ENCODE measurements at regions not wholly inside any gene's neighbourhood (a gene's known extent, or its start where the extent isn't known, plus 50 kb on each side); places are given as distances from the start of the nearest gene placed in this dataset.
"Not testable (repeated sequence)": the region's sequence is repeated elsewhere in the genome, so short reads cannot be mapped to it uniquely, and the experiment has no call there.

DNA sequence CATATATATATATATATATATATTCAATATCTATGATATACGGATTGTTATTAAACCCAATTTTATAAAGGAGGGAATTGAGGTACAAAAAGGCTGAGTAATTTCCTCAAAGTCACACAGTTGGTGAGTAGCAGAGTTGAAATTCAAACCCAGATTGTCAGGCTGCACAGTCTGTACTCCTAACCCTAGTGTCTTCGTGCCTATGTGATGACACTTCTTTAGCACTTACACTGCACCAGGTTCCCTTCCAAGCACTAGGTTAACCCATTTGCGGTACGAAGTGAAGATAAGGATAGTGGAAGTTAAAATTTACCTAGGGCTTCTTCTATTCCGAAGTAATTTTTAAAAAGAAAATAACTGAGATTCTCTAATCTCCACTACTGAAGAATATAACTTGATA, 125.1 kb upstream of the TSPAN8 start:
- TF ChIP-seq, protein P1, sequence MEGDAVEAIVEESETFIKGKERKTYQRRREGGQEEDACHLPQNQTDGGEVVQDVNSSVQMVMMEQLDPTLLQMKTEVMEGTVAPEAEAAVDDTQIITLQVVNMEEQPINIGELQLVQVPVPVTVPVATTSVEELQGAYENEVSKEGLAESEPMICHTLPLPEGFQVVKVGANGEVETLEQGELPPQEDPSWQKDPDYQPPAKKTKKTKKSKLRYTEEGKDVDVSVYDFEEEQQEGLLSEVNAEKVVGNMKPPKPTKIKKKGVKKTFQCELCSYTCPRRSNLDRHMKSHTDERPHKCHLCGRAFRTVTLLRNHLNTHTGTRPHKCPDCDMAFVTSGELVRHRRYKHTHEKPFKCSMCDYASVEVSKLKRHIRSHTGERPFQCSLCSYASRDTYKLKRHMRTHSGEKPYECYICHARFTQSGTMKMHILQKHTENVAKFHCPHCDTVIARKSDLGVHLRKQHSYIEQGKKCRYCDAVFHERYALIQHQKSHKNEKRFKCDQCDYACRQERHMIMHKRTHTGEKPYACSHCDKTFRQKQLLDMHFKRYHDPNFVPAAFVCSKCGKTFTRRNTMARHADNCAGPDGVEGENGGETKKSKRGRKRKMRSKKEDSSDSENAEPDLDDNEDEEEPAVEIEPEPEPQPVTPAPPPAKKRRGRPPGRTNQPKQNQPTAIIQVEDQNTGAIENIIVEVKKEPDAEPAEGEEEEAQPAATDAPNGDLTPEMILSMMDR (IDR thresholded peaks at IDR 0.05): no peak
- TF ChIP-seq POLR2A (IDR thresholded peaks at IDR 0.05): no peak
- TF ChIP-seq EP300 (IDR thresholded peaks at IDR 0.05): no peak
- no peak overlapping the region for H3K4me3 ChIP-seq
- no peaks in the 10 kb centered on the region for H3K27me3 ChIP-seq
- no peak for DNase-seq (ENCODE audit: low spot score in 2 of 2)
- WGBS, 2 donors: 75 to 94% methylated on average over 5 of the region's 5 CpGs
- H3K36me3 ChIP-seq: no peaks in the 10 kb centered on the region
- H3K4me1 ChIP-seq: no peaks in the 10 kb centered on the region
- H3K27ac ChIP-seq: no peak overlapping the region
- H3K9me3 ChIP-seq: no peaks in the 10 kb centered on the region

DNA sequence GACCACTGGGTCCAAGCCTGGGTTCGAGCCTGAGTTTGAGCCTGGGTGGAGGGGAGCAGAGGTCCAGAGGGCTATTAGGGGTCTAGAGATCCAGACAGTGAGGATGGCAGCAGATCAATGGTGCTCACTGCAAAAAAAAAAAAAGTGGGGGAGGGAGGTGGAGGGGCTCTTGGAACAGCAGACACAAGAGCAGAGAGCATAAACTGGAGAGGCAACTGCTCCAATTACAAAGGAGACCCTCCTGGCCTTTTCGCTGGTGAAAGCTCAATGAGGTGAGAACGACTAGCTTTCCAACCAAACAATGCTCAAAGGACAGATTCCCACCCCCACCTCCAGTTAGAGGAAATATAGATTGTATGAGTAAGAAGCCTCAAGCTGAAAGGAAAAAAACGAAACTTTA, 124.2 kb upstream of the TSPAN8 start:
- TF ChIP-seq, protein P1 (IDR thresholded peaks at IDR 0.05): no peak
- TF ChIP-seq EP300 (IDR thresholded peaks at IDR 0.05) (no peak), POLR2A (IDR thresholded peaks at IDR 0.05) (no peak)
- Histone ChIP-seq H3K4me1 (no peaks in the 10 kb centered on the region), H3K27me3 (no peaks in the 10 kb centered on the region), H3K36me3 (no peaks in the 10 kb centered on the region), H3K27ac (no peak overlapping the region), H3K4me3 (no peak overlapping the region), H3K9me3 (no peaks in the 10 kb centered on the region)
- DNase-seq (ENCODE audit: low spot score in 2 of 2): no peak
- 59 to 69% methylated on average over 4 of the region's 4 CpGs for WGBS, 2 donors

- TF ChIP-seq POLR2A (IDR thresholded peaks at IDR 0.05) (no peak), EP300 (IDR thresholded peaks at IDR 0.05) (no peak)
- TF ChIP-seq, protein P1 (IDR thresholded peaks at IDR 0.05): no peak
- DNase-seq (ENCODE audit: low spot score in 2 of 2): no peak
- 74 to 90% methylated on average over 2 of the region's 2 CpGs for WGBS, 2 donors
- Histone ChIP-seq H3K4me1 (no peaks in the 10 kb centered on the region), H3K9me3 (no peaks in the 10 kb centered on the region), H3K27me3 (no peaks in the 10 kb centered on the region), H3K4me3 (no peak overlapping the region), H3K27ac (no peak overlapping the region), H3K36me3 (no peaks in the 10 kb centered on the region)
Measured at GRCh38 chr12:71281425-71281824, 123.6 kb upstream of the TSPAN8 start.

DNA sequence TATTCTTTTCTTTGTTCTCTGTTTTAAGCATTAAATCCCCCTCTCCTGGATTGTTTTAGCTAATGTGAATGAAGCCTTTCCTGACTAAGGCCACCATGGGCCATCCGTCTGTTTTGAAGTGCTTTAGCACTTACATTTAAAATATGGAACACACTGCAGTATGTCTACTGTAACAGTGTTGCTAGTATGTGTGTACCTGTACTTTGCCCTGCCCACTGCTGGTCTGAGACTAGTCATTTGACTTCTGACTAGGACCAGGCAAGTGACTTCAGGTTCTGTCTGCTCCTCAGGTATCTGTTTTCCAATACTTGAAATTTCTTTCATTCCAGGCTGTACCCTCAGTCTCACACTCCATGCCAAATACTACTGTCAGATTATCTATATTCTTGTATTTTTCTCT, 120.1 kb upstream of the TSPAN8 start:
- H3K9me3 ChIP-seq: no peaks in the 10 kb centered on the region
- TF ChIP-seq EP300 (IDR thresholded peaks at IDR 0.05): no peak
- TF ChIP-seq, protein P1 (IDR thresholded peaks at IDR 0.05): no peak
- TF ChIP-seq POLR2A (IDR thresholded peaks at IDR 0.05): no peak
- H3K27me3 ChIP-seq: no peaks in the 10 kb centered on the region
- no peak for DNase-seq (ENCODE audit: low spot score in 2 of 2)
- H3K4me1 ChIP-seq: peaks cover 0 to 3% (median 0%) of the 10 kb centered on the region in 4 donors
- no peak overlapping the region for H3K27ac ChIP-seq
- no peak overlapping the region for H3K4me3 ChIP-seq
- 96 to 97% methylated on average over 1 of the region's 1 CpG for WGBS, 2 donors
- no peaks in the 10 kb centered on the region for H3K36me3 ChIP-seq

- Histone ChIP-seq H3K4me3 (no peak overlapping the region), H3K4me1 (peaks cover 0 to 3% (median 0%) of the 10 kb centered on the region in 4 donors), H3K27me3 (no peaks in the 10 kb centered on the region), H3K36me3 (no peaks in the 10 kb centered on the region), H3K9me3 (no peaks in the 10 kb centered on the region), H3K27ac (no peak overlapping the region)
- TF ChIP-seq, protein P1 (IDR thresholded peaks at IDR 0.05): no peak
- TF ChIP-seq EP300 (IDR thresholded peaks at IDR 0.05): no peak
- TF ChIP-seq POLR2A (IDR thresholded peaks at IDR 0.05): no peak
- DNase-seq (ENCODE audit: low spot score in 2 of 2): no peak
Measured at GRCh38 chr12:71276541-71276940, 118.7 kb upstream of the TSPAN8 start.

- not testable (repeated sequence) for H3K4me1 ChIP-seq; H3K27ac ChIP-seq; H3K27me3 ChIP-seq; H3K9me3 ChIP-seq; DNase-seq (ENCODE audit: low spot score in 2 of 2); H3K4me3 ChIP-seq; H3K36me3 ChIP-seq
- 87 to 93% methylated on average over 2 of the region's 2 CpGs for WGBS, 2 donors
Measured at GRCh38 chr12:71270794-71271193, 113.0 kb upstream of the TSPAN8 start.
